OCI-LY3 (cell line): ENCODE measurements at regions not wholly inside any gene's neighbourhood (a gene's known extent, or its start where the extent isn't known, plus 50 kb on each side); places are given as distances from the start of the nearest gene placed in this dataset.

ENCODE experiments used
- H2AFZ ChIP-seq: fragments of 200-600, 300-600 bp; shearing (Covaris generic); 2 replicates; pipeline ENCODE4 v1.6.0; 2014; ENCODE audit warnings: antibody characterized with exemption, low read depth, low read length
- H3K27ac ChIP-seq: fragments of 200-600, 300-600 bp; sonication (generic); 2 replicates; pipeline ENCODE4 v1.5.1; 2014; ENCODE audit warnings: mild to moderate bottlenecking, low read length, moderate library complexity, mixed read lengths
- H3K27me3 ChIP-seq: fragments of 200-600, 300-600 bp; sonication (generic); 2 replicates; pipeline ENCODE4 v1.6.1; 2014; ENCODE audit warnings: low read depth, low read length, mixed read lengths
- H3K36me3 ChIP-seq: fragments of 200-600, 300-600 bp; sonication (generic); replicated peaks from 2 replicates; pipeline ENCODE3; 2014; ENCODE audit warnings: low read depth, low read length, mixed read lengths
- H3K4me1 ChIP-seq: fragments of 300-600, 200-600 bp; sonication (generic); 2 replicates; pipeline ENCODE4 v1.6.1; 2014; ENCODE audit warnings: low read length, mixed read lengths
- H3K4me2 ChIP-seq: fragments of 200-600, 300-600 bp; sonication (generic); 2 replicates; pipeline ENCODE4 v1.6.1; 2014; ENCODE audit warnings: low read length, mixed read lengths
- H3K4me3 ChIP-seq: fragments of 300-600, 200-600 bp; sonication (generic); 2 replicates; pipeline ENCODE4 v1.5.1; 2014; ENCODE audit warnings: antibody characterized with exemption, mild to moderate bottlenecking, low read length, moderate library complexity
- H3K79me2 ChIP-seq: fragments of 300-600, 200-600 bp; shearing (Covaris generic); 2 replicates; pipeline ENCODE4 v1.6.1; 2014; ENCODE audit warnings: mild to moderate bottlenecking, low read length, mixed read lengths
- H3K9ac ChIP-seq: fragments of 300-600, 200-600 bp; shearing (Covaris generic); 2 replicates; pipeline ENCODE4 v1.6.0; 2014; ENCODE audit warnings: mild to moderate bottlenecking, low read length, moderate library complexity
- H3K9me3 ChIP-seq: fragments of 200-600, 300-600 bp; shearing (Covaris generic); 2 replicates; pipeline ENCODE4 v1.6.1; 2014; ENCODE audit warnings: low read length, mixed read lengths; ENCODE audit not compliant: insufficient read depth
- H4K20me1 ChIP-seq: fragments of 200-600, 300-600 bp; sonication (generic); 2 replicates; pipeline ENCODE4 v1.6.1; 2016; ENCODE audit warnings: low read length, mixed read lengths; ENCODE audit not compliant: insufficient read depth
- EZH2phosphoT487 ChIP-seq: fragments of 200-600 bp; shearing (Covaris generic); IDR thresholded peaks from 2 replicates; pipeline ENCODE4 v1.6.1; 2018; ENCODE audit warnings: antibody characterized with exemption, mixed run types, low read depth
- TF ChIP-seq, protein P1 (sequence below): fragments of 200-600, 300-600 bp; sonication (generic); IDR thresholded peaks from 2 replicates; pipeline ENCODE4 v1.5.1; 2014; ENCODE audit warnings: antibody characterized with exemption, low read length, low read depth

DNA sequence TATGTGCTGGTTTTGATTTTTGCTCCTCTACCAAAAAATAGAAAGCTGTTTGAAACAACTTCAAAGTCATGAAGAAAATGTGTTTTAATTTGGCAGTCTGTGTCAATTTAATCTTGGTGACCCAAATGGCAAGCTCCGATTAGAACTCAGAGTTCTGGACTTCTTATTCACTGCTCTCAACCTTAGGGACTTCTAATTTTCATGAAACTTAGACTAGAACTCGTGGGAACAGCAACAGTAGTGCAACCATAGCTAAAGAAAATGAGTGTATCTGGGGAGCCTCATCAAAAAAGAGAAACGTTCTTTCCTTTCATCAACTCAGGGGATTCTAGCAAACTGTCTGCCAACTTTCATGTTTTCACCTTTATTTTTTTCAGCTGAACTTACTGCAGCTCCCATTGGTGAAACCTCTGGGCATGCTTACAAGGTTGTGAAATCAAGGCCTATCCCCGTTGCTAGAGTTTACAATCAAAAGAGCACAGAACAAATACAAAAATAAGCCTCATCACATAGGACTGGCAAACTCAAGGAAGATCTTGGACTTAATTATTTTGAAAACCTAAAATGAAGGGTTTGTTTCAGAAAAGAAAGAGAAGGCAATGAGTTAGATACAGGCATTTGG is 114.0 kb upstream of the HSF2 start:
- Histone ChIP-seq H3K4me1 (no peaks in the 10 kb centered on the region), H3K79me2 (no peaks in the 10 kb centered on the region), H3K4me3 (no peak overlapping the region), H2AFZ (no peak overlapping the region), H4K20me1 (no peaks in the 10 kb centered on the region), H3K27me3 (no peaks in the 10 kb centered on the region), H3K4me2 (no peak overlapping the region), H3K27ac (no peak overlapping the region), H3K9ac (no peak overlapping the region), H3K36me3 (no peaks in the 10 kb centered on the region), H3K9me3 (no peaks in the 10 kb centered on the region)
- TF ChIP-seq EZH2phosphoT487, result no peak
- TF ChIP-seq, protein P1, sequence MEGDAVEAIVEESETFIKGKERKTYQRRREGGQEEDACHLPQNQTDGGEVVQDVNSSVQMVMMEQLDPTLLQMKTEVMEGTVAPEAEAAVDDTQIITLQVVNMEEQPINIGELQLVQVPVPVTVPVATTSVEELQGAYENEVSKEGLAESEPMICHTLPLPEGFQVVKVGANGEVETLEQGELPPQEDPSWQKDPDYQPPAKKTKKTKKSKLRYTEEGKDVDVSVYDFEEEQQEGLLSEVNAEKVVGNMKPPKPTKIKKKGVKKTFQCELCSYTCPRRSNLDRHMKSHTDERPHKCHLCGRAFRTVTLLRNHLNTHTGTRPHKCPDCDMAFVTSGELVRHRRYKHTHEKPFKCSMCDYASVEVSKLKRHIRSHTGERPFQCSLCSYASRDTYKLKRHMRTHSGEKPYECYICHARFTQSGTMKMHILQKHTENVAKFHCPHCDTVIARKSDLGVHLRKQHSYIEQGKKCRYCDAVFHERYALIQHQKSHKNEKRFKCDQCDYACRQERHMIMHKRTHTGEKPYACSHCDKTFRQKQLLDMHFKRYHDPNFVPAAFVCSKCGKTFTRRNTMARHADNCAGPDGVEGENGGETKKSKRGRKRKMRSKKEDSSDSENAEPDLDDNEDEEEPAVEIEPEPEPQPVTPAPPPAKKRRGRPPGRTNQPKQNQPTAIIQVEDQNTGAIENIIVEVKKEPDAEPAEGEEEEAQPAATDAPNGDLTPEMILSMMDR, result no peak

DNA sequence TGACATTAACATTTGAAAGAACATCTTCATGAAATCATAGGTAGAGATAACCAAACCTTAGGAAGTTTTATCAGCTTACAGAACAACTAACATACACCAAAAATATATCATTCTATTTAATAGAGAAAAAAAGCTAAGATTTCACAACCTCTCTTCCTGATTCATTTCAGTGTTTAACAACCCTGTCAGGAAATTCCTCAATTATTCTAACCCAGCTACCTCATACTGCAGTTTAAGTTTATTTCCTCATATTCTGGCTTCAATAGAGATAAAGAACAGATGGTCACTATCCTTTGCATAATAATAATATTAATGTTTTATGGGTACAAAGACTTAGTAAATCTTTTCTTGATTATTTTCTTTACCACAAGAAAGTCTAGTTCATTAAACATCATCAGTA is 112.9 kb upstream of the HSF2 start:
- TF ChIP-seq, protein P1, result no peak
- TF ChIP-seq EZH2phosphoT487, result no peak
- H3K79me2 ChIP-seq, result no peaks in the 10 kb centered on the region
- H3K4me2 ChIP-seq, result no peak overlapping the region

DNA sequence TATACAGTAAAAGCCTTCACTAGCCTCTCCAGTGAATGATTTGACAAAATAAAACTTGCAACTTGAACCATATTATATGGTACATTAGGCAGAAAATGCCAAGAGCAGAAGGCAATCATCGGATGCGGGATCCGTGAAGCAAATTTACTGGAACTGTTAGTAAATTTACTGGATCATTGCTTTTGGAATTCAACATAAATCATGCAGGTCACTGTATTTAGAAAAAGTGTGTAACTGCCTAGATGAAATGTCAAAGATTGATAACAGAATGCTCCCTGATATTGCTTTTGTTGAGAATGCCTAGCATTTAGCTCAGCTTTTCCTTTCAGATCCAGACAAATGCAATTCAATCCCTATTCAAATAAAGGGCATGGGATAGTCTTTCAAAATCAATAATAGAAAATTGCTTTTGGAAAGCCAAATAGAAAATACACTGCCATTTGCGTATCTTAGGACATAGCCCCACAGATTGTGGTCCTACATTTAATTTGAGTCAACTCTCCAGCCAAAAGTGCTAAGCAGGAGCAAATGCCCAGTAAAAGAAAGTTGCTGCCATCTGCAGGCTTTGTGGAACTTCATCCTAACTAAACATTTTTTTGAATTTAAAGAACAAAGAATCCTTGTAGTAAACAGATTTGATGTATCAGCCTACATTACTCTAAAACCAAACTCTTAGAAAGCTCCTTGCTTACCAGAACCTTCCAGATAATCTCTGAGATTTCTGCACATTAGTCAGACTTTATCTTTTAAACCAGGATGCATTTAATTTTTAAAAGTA is 109.5 kb upstream of the HSF2 start:
- Histone ChIP-seq H3K4me2 (no peak overlapping the region), H3K27me3 (no peaks in the 10 kb centered on the region), H3K36me3 (no peaks in the 10 kb centered on the region), H3K4me3 (no peak overlapping the region), H3K9ac (no peak overlapping the region), H3K4me1 (no peaks in the 10 kb centered on the region), H2AFZ (no peak overlapping the region), H4K20me1 (no peaks in the 10 kb centered on the region), H3K9me3 (no peaks in the 10 kb centered on the region), H3K79me2 (no peaks in the 10 kb centered on the region), H3K27ac (no peak overlapping the region)
- no peak for TF ChIP-seq EZH2phosphoT487
- TF ChIP-seq, protein P1, result no peak

More for the DNA sequence above, 112.9 kb upstream of the HSF2 start:
- Histone ChIP-seq H3K9me3 (no peaks in the 10 kb centered on the region), H3K27ac (no peak overlapping the region), H3K4me1 (no peaks in the 10 kb centered on the region), H3K36me3 (no peaks in the 10 kb centered on the region), H3K27me3 (no peaks in the 10 kb centered on the region), H4K20me1 (no peaks in the 10 kb centered on the region), H3K9ac (no peak overlapping the region), H3K4me3 (no peak overlapping the region), H2AFZ (no peak overlapping the region)

DNA sequence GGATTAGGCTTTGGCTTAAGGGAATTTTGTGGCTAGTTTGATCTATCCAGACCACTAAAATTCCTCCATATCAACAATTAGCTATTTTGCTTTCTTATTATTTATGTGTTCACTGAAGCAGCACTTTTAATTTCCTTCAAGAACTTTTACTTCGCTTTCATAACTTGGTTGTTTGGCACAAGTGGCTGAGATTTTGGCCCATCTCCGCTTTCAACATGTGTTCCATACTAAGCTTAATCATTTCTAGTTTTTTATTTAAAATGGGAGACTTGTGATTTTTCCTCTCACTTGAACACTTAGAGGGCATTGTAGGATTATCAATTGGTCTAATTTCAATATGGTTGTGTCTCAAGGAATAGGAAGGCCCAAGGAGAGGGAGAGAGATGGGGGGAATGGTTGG is 102.4 kb upstream of the HSF2 start:
- H2AFZ ChIP-seq, result no peak overlapping the region
- no peaks in the 10 kb centered on the region for H3K9me3 ChIP-seq
- no peaks in the 10 kb centered on the region for H3K4me1 ChIP-seq
- no peaks in the 10 kb centered on the region for H3K79me2 ChIP-seq
- H3K36me3 ChIP-seq, result no peaks in the 10 kb centered on the region
- no peak overlapping the region for H3K4me3 ChIP-seq
- no peak for TF ChIP-seq EZH2phosphoT487
- TF ChIP-seq, protein P1, result no peak
- H3K27ac ChIP-seq, result no peak overlapping the region
- no peaks in the 10 kb centered on the region for H4K20me1 ChIP-seq
- no peak overlapping the region for H3K4me2 ChIP-seq
- no peak overlapping the region for H3K9ac ChIP-seq
- H3K27me3 ChIP-seq, result no peaks in the 10 kb centered on the region
